HEK293T (cell line): ENCODE measurements at regions not wholly inside any gene's neighbourhood (a gene's known extent, or its start where the extent isn't known, plus 50 kb on each side); places are given as distances from the start of the nearest gene placed in this dataset.

Experiments used
- ELF4 ChIP-seq: fragments of 450-650 bp; IDR thresholded peaks from 2 replicates; pipeline ENCODE4 v1.6.1; 2017; ENCODE audit warnings: antibody characterized with exemption
- SP1 ChIP-seq: fragments of 450-650 bp; IDR thresholded peaks from 2 replicates; pipeline ENCODE4 v1.6.1; 2017
- SUZ12 ChIP-seq: fragments of 450-650 bp; IDR thresholded peaks from 2 replicates; pipeline ENCODE4 v1.6.1; 2016; ENCODE audit warnings: mild to moderate bottlenecking

GRCh38 chr1:81327103-81327710, 473.5 kb upstream of the ADGRL2 start:
- no peak for TF ChIP-seq ELF4
- no peak for TF ChIP-seq SP1
- no peak for TF ChIP-seq SUZ12
